Smooth muscle cell (in vitro differentiated cells): ENCODE measurements at regions not wholly inside any gene's neighbourhood (a gene's known extent, or its start where the extent isn't known, plus 50 kb on each side); places are given as distances from the start of the nearest gene placed in this dataset.

Source experiments
- DNase-seq: peaks from one replicate; lab custom pipeline; 2025; ENCODE audit not compliant: unreplicated experiment; lab: John Stamatoyannopoulos, UW
- H2AFZ ChIP-seq: fragments of 200-600 bp; sonication (generic); 2 replicates; pipeline ENCODE4 v1.6.0; 2016; ENCODE audit warnings: antibody characterized with exemption, low read depth, mild to moderate bottlenecking
- H3F3A ChIP-seq: fragments of 200-600 bp; sonication (generic); 2 replicates; pipeline ENCODE4 v1.6.0; 2017; ENCODE audit warnings: antibody characterized with exemption, low read depth
- H3K27ac ChIP-seq: fragments of 200-600 bp; sonication (generic); 2 replicates; pipeline ENCODE4 v1.5.1; 2016; ENCODE audit warnings: low read depth, mild to moderate bottlenecking
- H3K27me3 ChIP-seq: fragments of 200-600 bp; sonication (generic); 2 replicates; pipeline ENCODE4 v1.6.1; 2016; ENCODE audit warnings: low read depth, mild to moderate bottlenecking
- H3K36me3 ChIP-seq: fragments of 200-600 bp; sonication (generic); 2 replicates; pipeline ENCODE4 v1.5.1; 2016; ENCODE audit warnings: low read depth
- H3K4me1 ChIP-seq: fragments of 200-600 bp; sonication (generic); 2 replicates; pipeline ENCODE4 v1.5.1; 2016; ENCODE audit warnings: low read depth
- H3K4me2 ChIP-seq: fragments of 200-600 bp; sonication (generic); 2 replicates; pipeline ENCODE4 v1.6.0; 2016; ENCODE audit warnings: mild to moderate bottlenecking
- H3K4me3 ChIP-seq: fragments of 200-600 bp; sonication (generic); 2 replicates; pipeline ENCODE4 v1.5.1; 2016; ENCODE audit warnings: mild to moderate bottlenecking
- H3K79me2 ChIP-seq: fragments of 200-600 bp; sonication (generic); 2 replicates; pipeline ENCODE4 v1.6.0; 2016; ENCODE audit warnings: low read depth, mild to moderate bottlenecking
- H3K9ac ChIP-seq: fragments of 200-600 bp; sonication (generic); 2 replicates; pipeline ENCODE4 v1.6.0; 2016; ENCODE audit warnings: low read depth
- H3K9me3 ChIP-seq: fragments of 200-600 bp; sonication (generic); replicated peaks from 2 replicates; pipeline ENCODE4 v1.5.1; 2016; ENCODE audit warnings: low read depth
- H4K20me1 ChIP-seq: fragments of 200-600 bp; sonication (generic); 2 replicates; pipeline ENCODE4 v1.6.0; 2016; ENCODE audit warnings: low read depth
- CTCF ChIP-seq: fragments of 200-600 bp; sonication (generic); IDR thresholded peaks from 2 replicates; pipeline ENCODE4 v1.5.1; 2017; ENCODE audit warnings: borderline replicate concordance, mild to moderate bottlenecking, antibody characterized with exemption; ENCODE audit not compliant: insufficient read depth, poor library complexity, severe bottlenecking
- WGBS: methylation state at CpG from one replicate; pipeline ENCODE4 v1.1.7; 2016; ENCODE audit warnings: low lambda C conversion rate; 5-methylcytosine and 5-hydroxymethylcytosine counted together

GRCh38 chr2:204257781-204258180 lies 287.5 kb upstream of the PARD3B start:
- H3K4me1 ChIP-seq, result no peaks in the 10 kb centered on the region
- TF ChIP-seq CTCF, result no peak
- no peak overlapping the region for H3K4me2 ChIP-seq
- H3K9me3 ChIP-seq, result no peaks in the 10 kb centered on the region
- no peak overlapping the region for H2AFZ ChIP-seq
- no peak for DNase-seq
- H3F3A ChIP-seq, result no peaks in the 10 kb centered on the region
- H3K4me3 ChIP-seq, result no peak overlapping the region
- no peaks in the 10 kb centered on the region for H3K79me2 ChIP-seq
- no peak overlapping the region for H3K27ac ChIP-seq
- H3K36me3 ChIP-seq, result no peaks in the 10 kb centered on the region
- H3K27me3 ChIP-seq, result no peaks in the 10 kb centered on the region
- WGBS, result 94% methylated on average over 5 of the region's 5 CpGs
- H4K20me1 ChIP-seq, result no peaks in the 10 kb centered on the region
- no peak overlapping the region for H3K9ac ChIP-seq

- no peaks in the 10 kb centered on the region for H4K20me1 ChIP-seq
- no peaks in the 10 kb centered on the region for H3K27me3 ChIP-seq
- no peaks in the 10 kb centered on the region for H3K79me2 ChIP-seq
- no peak overlapping the region for H3K27ac ChIP-seq
- no peaks in the 10 kb centered on the region for H3K9me3 ChIP-seq
- DNase-seq, result no peak
- no peaks in the 10 kb centered on the region for H3K4me1 ChIP-seq
- no peaks in the 10 kb centered on the region for H3F3A ChIP-seq
- no peak overlapping the region for H3K9ac ChIP-seq
- H2AFZ ChIP-seq, result no peak overlapping the region
- H3K4me2 ChIP-seq, result no peak overlapping the region
- no peak for TF ChIP-seq CTCF
- no peak overlapping the region for H3K4me3 ChIP-seq
- no peaks in the 10 kb centered on the region for H3K36me3 ChIP-seq
Measured at GRCh38 chr2:204258890-204259289, 286.4 kb upstream of the PARD3B start.

- Histone ChIP-seq H3K9ac (no peak overlapping the region), H2AFZ (no peak overlapping the region), H3K36me3 (no peaks in the 10 kb centered on the region), H4K20me1 (no peaks in the 10 kb centered on the region), H3K27me3 (peaks cover 3% of the 10 kb centered on the region), H3F3A (no peaks in the 10 kb centered on the region), H3K79me2 (no peaks in the 10 kb centered on the region), H3K27ac (no peak overlapping the region), H3K4me2 (no peak overlapping the region), H3K9me3 (no peaks in the 10 kb centered on the region), H3K4me3 (no peak overlapping the region), H3K4me1 (peaks cover 10% of the 10 kb centered on the region)
- WGBS, result 34% methylated on average over 9 of the region's 9 CpGs
- TF ChIP-seq CTCF, result peak; percentile 84
- peak; percentile 5 for DNase-seq
Measured at GRCh38 chr2:204260162-204260877, 285.0 kb upstream of the PARD3B start.

- Histone ChIP-seq H3K9me3 (no peaks in the 10 kb centered on the region), H3F3A (no peaks in the 10 kb centered on the region), H3K27me3 (peaks cover 3% of the 10 kb centered on the region), H4K20me1 (no peaks in the 10 kb centered on the region), H3K9ac (no peak overlapping the region), H3K79me2 (no peaks in the 10 kb centered on the region), H2AFZ (no peak overlapping the region), H3K4me3 (no peak overlapping the region), H3K27ac (no peak overlapping the region), H3K4me1 (peaks cover 16% of the 10 kb centered on the region), H3K4me2 (no peak overlapping the region), H3K36me3 (no peaks in the 10 kb centered on the region)
- DNase-seq, result no peak
- no peak for TF ChIP-seq CTCF
- 88% methylated on average over 2 of the region's 2 CpGs for WGBS
Measured at GRCh38 chr2:204260901-204261300, 284.4 kb upstream of the PARD3B start.
